ENCODE measurements at regions not wholly inside any gene's neighbourhood (a gene's known extent, or its start where the extent isn't known, plus 50 kb on each side); places are given as distances from the start of the nearest gene placed in this dataset.

DNA sequence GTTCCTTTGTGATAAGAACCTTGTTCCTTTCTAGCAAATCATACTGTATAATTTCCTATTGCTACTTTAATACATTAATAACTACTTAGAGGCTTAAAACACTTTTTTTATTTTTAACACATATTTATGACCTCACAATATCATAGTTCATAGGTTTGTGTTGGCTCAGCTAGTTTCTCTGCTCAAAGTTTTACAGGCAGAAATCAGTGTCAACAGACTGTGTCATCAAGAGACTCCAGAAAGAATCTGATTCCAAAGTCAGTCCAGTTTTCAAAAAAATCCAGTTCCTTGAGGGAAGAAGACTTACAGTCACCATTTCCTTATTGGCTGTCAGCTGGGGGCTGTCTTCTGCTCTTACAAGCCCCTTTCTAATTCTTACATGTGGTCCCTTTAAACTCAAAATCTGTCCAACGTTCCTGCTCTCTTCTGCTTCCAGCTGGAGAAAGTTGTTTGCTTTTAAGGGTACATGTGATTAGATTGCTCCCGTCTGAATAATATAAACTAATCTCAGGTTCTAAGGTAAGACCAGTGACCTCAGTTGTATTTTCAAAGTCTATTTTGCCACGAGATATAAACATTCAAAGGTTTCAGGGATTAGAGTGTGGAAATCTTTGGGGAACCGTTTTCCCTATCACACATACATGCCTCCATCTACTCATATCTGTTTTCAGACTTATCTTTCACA is 267.3 kb upstream of the SLITRK5 start:
- no peak for TF ChIP-seq TAF1 (IDR thresholded peaks at IDR 0.05; ENCODE audit: borderline replicate concordance, insufficient read depth, low read length)
- TF ChIP-seq, protein P1, sequence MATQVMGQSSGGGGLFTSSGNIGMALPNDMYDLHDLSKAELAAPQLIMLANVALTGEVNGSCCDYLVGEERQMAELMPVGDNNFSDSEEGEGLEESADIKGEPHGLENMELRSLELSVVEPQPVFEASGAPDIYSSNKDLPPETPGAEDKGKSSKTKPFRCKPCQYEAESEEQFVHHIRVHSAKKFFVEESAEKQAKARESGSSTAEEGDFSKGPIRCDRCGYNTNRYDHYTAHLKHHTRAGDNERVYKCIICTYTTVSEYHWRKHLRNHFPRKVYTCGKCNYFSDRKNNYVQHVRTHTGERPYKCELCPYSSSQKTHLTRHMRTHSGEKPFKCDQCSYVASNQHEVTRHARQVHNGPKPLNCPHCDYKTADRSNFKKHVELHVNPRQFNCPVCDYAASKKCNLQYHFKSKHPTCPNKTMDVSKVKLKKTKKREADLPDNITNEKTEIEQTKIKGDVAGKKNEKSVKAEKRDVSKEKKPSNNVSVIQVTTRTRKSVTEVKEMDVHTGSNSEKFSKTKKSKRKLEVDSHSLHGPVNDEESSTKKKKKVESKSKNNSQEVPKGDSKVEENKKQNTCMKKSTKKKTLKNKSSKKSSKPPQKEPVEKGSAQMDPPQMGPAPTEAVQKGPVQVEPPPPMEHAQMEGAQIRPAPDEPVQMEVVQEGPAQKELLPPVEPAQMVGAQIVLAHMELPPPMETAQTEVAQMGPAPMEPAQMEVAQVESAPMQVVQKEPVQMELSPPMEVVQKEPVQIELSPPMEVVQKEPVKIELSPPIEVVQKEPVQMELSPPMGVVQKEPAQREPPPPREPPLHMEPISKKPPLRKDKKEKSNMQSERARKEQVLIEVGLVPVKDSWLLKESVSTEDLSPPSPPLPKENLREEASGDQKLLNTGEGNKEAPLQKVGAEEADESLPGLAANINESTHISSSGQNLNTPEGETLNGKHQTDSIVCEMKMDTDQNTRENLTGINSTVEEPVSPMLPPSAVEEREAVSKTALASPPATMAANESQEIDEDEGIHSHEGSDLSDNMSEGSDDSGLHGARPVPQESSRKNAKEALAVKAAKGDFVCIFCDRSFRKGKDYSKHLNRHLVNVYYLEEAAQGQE (IDR thresholded peaks at IDR 0.05; ENCODE audit: insufficient read depth in 1 of 2, low read depth in 2 of 2, low read length in 2 of 2), result no peak
- TF ChIP-seq POLR2AphosphoS5 (IDR thresholded peaks at IDR 0.05; ENCODE audit: low read depth, low read length), result no peak
- no peak for TF ChIP-seq SIN3A (IDR thresholded peaks at IDR 0.05; ENCODE audit: borderline replicate concordance, insufficient read depth, low read length)
- TF ChIP-seq FOXP2 (optimal IDR thresholded peaks at IDR 0.05; ENCODE audit: borderline replicate concordance, extremely low read depth, extremely low read length, insufficient read depth), result no peak

DNA sequence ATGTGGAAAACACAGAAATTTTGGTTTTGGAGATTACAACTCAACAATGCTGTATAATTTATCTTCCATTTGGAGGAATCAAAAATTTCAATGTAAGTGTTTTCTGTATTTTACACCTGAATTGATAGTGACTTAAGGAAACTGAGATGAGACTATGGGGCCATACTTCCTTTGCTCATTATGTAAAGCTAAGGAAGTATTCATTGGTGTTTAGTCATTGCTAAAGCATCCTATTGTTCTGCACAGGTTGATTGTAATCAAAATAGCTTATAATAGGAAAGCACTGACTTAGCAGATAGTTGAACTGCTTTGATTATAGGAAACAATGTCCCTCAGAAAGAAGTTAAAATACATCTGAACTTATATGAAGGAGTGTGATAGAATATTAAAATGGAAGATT is 244.4 kb upstream of the SLITRK5 start:
- TF ChIP-seq TAF1 (IDR thresholded peaks at IDR 0.05; ENCODE audit: borderline replicate concordance, insufficient read depth, low read length) (no peak), POLR2AphosphoS5 (IDR thresholded peaks at IDR 0.05; ENCODE audit: low read depth, low read length) (no peak), FOXP2 (optimal IDR thresholded peaks at IDR 0.05; ENCODE audit: borderline replicate concordance, extremely low read depth, extremely low read length, insufficient read depth) (no peak)
- TF ChIP-seq, protein P1 (IDR thresholded peaks at IDR 0.05; ENCODE audit: insufficient read depth in 1 of 2, low read depth in 2 of 2, low read length in 2 of 2), result no peak

DNA sequence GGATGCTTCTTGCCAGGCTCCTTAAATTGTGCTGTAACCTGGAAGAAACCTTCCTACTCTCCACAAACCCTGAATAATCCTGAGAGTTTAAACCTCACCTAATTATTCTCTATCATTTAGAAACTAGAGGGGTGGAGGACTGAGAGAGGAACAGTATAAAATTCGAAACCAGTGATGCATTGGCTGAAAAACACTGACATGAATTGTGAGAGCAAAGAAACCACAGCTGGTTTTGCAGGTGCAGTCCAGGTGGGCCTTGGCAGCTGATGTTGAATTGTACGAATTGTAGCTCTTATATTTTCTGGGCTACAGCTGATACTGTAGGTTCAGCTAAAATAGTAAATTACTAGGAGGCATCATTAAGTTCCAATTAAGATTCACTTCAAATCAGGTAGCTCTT is 227.0 kb upstream of the SLITRK5 start:
- TF ChIP-seq TAF1 (IDR thresholded peaks at IDR 0.05; ENCODE audit: borderline replicate concordance, insufficient read depth, low read length), result no peak
- no peak for TF ChIP-seq SIN3A (IDR thresholded peaks at IDR 0.05; ENCODE audit: borderline replicate concordance, insufficient read depth, low read length)
- TF ChIP-seq, protein P1 (IDR thresholded peaks at IDR 0.05; ENCODE audit: insufficient read depth in 1 of 2, low read depth in 2 of 2, low read length in 2 of 2), result no peak
- TF ChIP-seq POLR2AphosphoS5 (IDR thresholded peaks at IDR 0.05; ENCODE audit: low read depth, low read length), result no peak
- TF ChIP-seq FOXP2 (optimal IDR thresholded peaks at IDR 0.05; ENCODE audit: borderline replicate concordance, extremely low read depth, extremely low read length, insufficient read depth), result no peak

DNA sequence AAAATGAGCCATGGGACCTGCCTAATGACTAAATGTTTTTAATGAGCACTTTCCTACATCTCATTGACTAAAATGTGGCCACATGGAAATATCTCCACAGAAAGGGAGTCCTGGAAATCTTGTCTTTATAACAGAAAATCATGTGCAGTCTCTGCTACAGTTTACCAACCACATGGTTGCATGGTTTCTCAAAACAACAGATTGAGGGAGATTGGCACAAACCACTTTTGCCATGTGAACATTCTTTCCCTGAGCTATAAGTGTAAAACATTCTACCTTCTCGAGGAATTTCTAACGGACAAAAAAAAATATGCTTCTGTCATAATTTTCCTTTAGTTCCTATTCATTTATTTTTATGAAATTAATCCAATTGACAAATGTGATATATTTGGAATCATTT is 218.9 kb upstream of the SLITRK5 start:
- TF ChIP-seq SIN3A (IDR thresholded peaks at IDR 0.05; ENCODE audit: borderline replicate concordance, insufficient read depth, low read length) (no peak), POLR2AphosphoS5 (IDR thresholded peaks at IDR 0.05; ENCODE audit: low read depth, low read length) (no peak), FOXP2 (optimal IDR thresholded peaks at IDR 0.05; ENCODE audit: borderline replicate concordance, extremely low read depth, extremely low read length, insufficient read depth) (no peak), TAF1 (IDR thresholded peaks at IDR 0.05; ENCODE audit: borderline replicate concordance, insufficient read depth, low read length) (no peak)
- TF ChIP-seq, protein P1 (IDR thresholded peaks at IDR 0.05; ENCODE audit: insufficient read depth in 1 of 2, low read depth in 2 of 2, low read length in 2 of 2), result no peak
